Stimulated activated naive B cell treated with anti-CD40 and anti-IgM and Interleukin-4, amounts not matched to agents 10 μg/mL and 1 μg/mL and 100 μg/mL, for 72 hours (primary cell): ENCODE measurements at regions not wholly inside any gene's neighbourhood (a gene's known extent, or its start where the extent isn't known, plus 50 kb on each side); places are given as distances from the start of the nearest gene placed in this dataset.

Experiments
- ATAC-seq, 2 donors: fragments of 150-1000 bp; cut with Tn5 transposase; replicated peaks; 2 replicates each; pipeline ENCODE4 v1.10.0; 2021; ENCODE audit warnings: moderate library complexity in 1 of 2
- DNase-seq: peaks from one replicate; pipeline ENCODE4 v3.0.0; 2021
- H3K27ac Mint-ChIP-seq: one replicate; pipeline ENCODE4 v1.8.0; 2022; ENCODE audit warnings: mild to moderate bottlenecking, mixed read lengths
- H3K27me3 Mint-ChIP-seq, 2 donors: one replicate each; pipeline ENCODE4 v1.8.0; 2022; ENCODE audit warnings: mixed read lengths in 2 of 2
- H3K36me3 Mint-ChIP-seq, 2 donors: one replicate each; pipeline ENCODE4 v1.8.0; 2022; ENCODE audit warnings: mixed read lengths in 2 of 2, mild to moderate bottlenecking in 1 of 2
- H3K4me1 Mint-ChIP-seq, 2 donors: one replicate each; pipeline ENCODE4 v1.8.0; 2022; ENCODE audit warnings: mixed read lengths in 2 of 2, mild to moderate bottlenecking in 1 of 2
- H3K4me3 Mint-ChIP-seq, 2 donors: one replicate each; pipeline ENCODE4 v1.8.0; 2022; ENCODE audit warnings: mild to moderate bottlenecking in 2 of 2, mixed read lengths in 2 of 2, moderate library complexity in 1 of 2
- H3K9me3 Mint-ChIP-seq, 2 donors: one replicate each; pipeline ENCODE4 v1.8.0; 2022; ENCODE audit warnings: mixed read lengths in 2 of 2, mild to moderate bottlenecking in 1 of 2

GRCh38 chr11:59271247-59271755 lies 58.6 kb upstream of the MPEG1 start:
- H3K4me1 Mint-ChIP-seq: peaks cover 80 to 98% of the 10 kb centered on the region in 2 donors
- H3K4me3 Mint-ChIP-seq: peak overlapping the region in 1 of 2 donors; percentile 19
- peaks cover 0 to 8% of the 10 kb centered on the region in 2 donors for H3K36me3 Mint-ChIP-seq
- H3K27me3 Mint-ChIP-seq: no peaks in the 10 kb centered on the region
- H3K9me3 Mint-ChIP-seq: peaks cover 0 to under 1% of the 10 kb centered on the region in 2 donors
- H3K27ac Mint-ChIP-seq: peak overlapping the region; percentile 37
- ATAC-seq (no peak), DNase-seq (no peak)

- DNase-seq (no peak), ATAC-seq (peak; percentile 8 to 21)
- no peaks in the 10 kb centered on the region for H3K27me3 Mint-ChIP-seq
- H3K4me3 Mint-ChIP-seq: no peak overlapping the region
- peaks cover 66 to 97% of the 10 kb centered on the region in 2 donors for H3K4me1 Mint-ChIP-seq
- H3K27ac Mint-ChIP-seq: peak overlapping the region; percentile 94
- H3K36me3 Mint-ChIP-seq: peaks cover 0 to 5% of the 10 kb centered on the region in 2 donors
- no peaks in the 10 kb centered on the region for H3K9me3 Mint-ChIP-seq
Measured at GRCh38 chr11:59267736-59268475, 55.2 kb upstream of the MPEG1 start.

DNA sequence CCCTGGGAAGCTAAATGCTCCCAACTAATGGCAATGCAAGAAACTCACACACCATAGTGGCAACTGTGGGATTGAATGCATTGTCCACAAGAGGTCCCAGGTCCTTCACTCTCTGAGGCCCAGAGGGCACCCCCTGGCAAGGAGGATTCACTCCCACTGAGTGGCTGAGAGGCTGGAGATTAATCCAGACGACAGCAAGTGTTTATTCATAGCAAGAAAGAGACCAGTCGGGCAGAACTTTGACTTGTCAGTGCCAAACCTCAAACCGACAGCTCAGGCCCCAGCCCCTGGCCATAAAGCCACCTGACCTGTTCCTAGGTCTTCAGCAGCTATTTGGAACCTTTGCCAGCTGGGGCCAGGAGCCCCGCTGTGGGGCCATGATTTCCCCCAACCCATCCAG lies 54.5 kb upstream of the MPEG1 start:
- peaks cover 62 to 97% of the 10 kb centered on the region in 2 donors for H3K4me1 Mint-ChIP-seq
- no peaks in the 10 kb centered on the region for H3K9me3 Mint-ChIP-seq
- peaks cover 0 to 5% of the 10 kb centered on the region in 2 donors for H3K36me3 Mint-ChIP-seq
- DNase-seq: peak; percentile 71
- ATAC-seq: peak; percentile 85 to 88
- peak overlapping the region; percentile 21 for H3K4me3 Mint-ChIP-seq
- H3K27ac Mint-ChIP-seq: peak overlapping the region; percentile 94
- no peaks in the 10 kb centered on the region for H3K27me3 Mint-ChIP-seq

- peak overlapping the region; percentile 94 for H3K27ac Mint-ChIP-seq
- ATAC-seq: no peak
- peaks cover 55 to 90% of the 10 kb centered on the region in 2 donors for H3K4me1 Mint-ChIP-seq
- H3K36me3 Mint-ChIP-seq: peaks cover 0 to 5% of the 10 kb centered on the region in 2 donors
- no peak overlapping the region for H3K4me3 Mint-ChIP-seq
- DNase-seq: no peak
- H3K27me3 Mint-ChIP-seq: no peaks in the 10 kb centered on the region
- no peaks in the 10 kb centered on the region for H3K9me3 Mint-ChIP-seq
Measured at GRCh38 chr11:59266491-59266890, 53.8 kb upstream of the MPEG1 start.

GRCh38 chr11:59265735-59266134 lies 53.0 kb upstream of the MPEG1 start:
- Mint-ChIP-seq H3K36me3 (peaks cover 0 to 5% of the 10 kb centered on the region in 2 donors), H3K27ac (no peak overlapping the region), H3K4me3 (no peak overlapping the region), H3K9me3 (no peaks in the 10 kb centered on the region), H3K27me3 (no peaks in the 10 kb centered on the region), H3K4me1 (peaks cover 48 to 84% of the 10 kb centered on the region in 2 donors)
- ATAC-seq (no peak), DNase-seq (no peak)

GRCh38 chr11:59264736-59265135 lies 52.0 kb upstream of the MPEG1 start:
- ATAC-seq: no peak
- Mint-ChIP-seq H3K27me3 (no peaks in the 10 kb centered on the region), H3K9me3 (no peaks in the 10 kb centered on the region)

DNA sequence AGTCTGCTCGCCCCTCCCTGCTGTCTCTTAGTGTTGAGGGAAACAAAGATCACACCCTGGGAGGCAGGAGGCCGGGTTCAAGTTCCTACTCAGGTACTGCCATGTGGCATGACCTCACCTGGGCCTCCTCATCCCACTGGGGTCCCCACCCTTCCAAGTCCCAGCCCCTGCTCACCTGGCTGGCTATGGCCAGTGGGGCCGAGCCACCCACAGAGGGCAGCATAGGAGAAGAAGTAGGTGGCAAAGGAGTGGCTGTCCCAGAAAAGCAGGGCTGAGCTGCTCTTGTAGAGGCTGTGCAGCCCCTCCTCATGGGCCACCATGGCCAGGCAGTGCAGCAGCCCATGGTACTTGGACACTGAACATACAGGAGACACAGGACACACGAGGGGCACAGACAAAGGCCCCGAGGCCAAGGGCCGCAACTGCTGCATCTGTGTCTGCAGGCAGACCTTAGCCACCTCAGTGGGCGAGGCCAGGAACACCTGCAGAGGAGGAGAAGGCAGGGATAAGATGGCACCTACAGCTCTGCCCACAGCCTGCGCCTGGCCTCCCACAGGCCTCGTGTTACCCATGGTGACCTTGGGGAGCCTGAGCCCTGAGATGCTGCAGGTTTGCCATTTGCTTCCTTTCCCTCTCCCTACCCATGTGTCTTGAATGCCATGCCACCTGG lies 50.6 kb upstream of the MPEG1 start:
- peak; percentile 23 to 39 for ATAC-seq
- Mint-ChIP-seq H3K36me3 (no peaks in the 10 kb centered on the region), H3K4me1 (peaks cover 49 to 78% of the 10 kb centered on the region in 2 donors), H3K4me3 (no peak overlapping the region), H3K9me3 (peaks cover 0 to 2% of the 10 kb centered on the region in 2 donors), H3K27ac (no peak overlapping the region), H3K27me3 (no peaks in the 10 kb centered on the region)
- DNase-seq: no peak

More at GRCh38 chr11:59264736-59265135, 52.0 kb upstream of the MPEG1 start:
- Mint-ChIP-seq H3K4me1 (peaks cover 50 to 84% of the 10 kb centered on the region in 2 donors), H3K27ac (no peak overlapping the region), H3K4me3 (no peak overlapping the region), H3K36me3 (peaks cover 0 to 2% of the 10 kb centered on the region in 2 donors)
- DNase-seq: no peak
